ENCODE measurements at regions not wholly inside any gene's neighbourhood (a gene's known extent, or its start where the extent isn't known, plus 50 kb on each side); places are given as distances from the start of the nearest gene placed in this dataset.
"Not testable (repeated sequence)": the region's sequence is repeated elsewhere in the genome, so short reads cannot be mapped to it uniquely, and the experiment has no call there.

- no peak for DNase-seq (ENCODE audit: low read depth)
Measured at GRCh38 chr20:40634891-40635290, 54.1 kb downstream of the MAFB start.

- DNase-seq (ENCODE audit: low read depth), result no peak
Measured at GRCh38 chr20:40633123-40633850, 55.7 kb downstream of the MAFB start.

GRCh38 chr20:40632346-40632976, 56.6 kb downstream of the MAFB start:
- no peak for DNase-seq (ENCODE audit: low read depth)

GRCh38 chr20:40631119-40631631, 57.9 kb downstream of the MAFB start:
- DNase-seq (ENCODE audit: low read depth), result no peak

- no peak for DNase-seq (ENCODE audit: low read depth)
Measured at GRCh38 chr20:40630713-40631112, 58.3 kb downstream of the MAFB start.

- no peak for DNase-seq (ENCODE audit: low read depth)
Measured at GRCh38 chr20:40630099-40630498, 58.9 kb downstream of the MAFB start.

- DNase-seq (ENCODE audit: low read depth), result no peak
Measured at GRCh38 chr20:40628877-40629276, 60.2 kb downstream of the MAFB start.

GRCh38 chr20:40619053-40619452, 70.0 kb downstream of the MAFB start:
- DNase-seq (ENCODE audit: low read depth), result not testable (repeated sequence)

- DNase-seq (ENCODE audit: low read depth), result no peak
Measured at GRCh38 chr20:40617594-40617993, 71.4 kb downstream of the MAFB start.

- DNase-seq (ENCODE audit: low read depth), result no peak
Measured at GRCh38 chr20:40612837-40613236, 76.2 kb downstream of the MAFB start.

GRCh38 chr20:40612247-40612646, 76.8 kb downstream of the MAFB start:
- DNase-seq (ENCODE audit: low read depth), result no peak

- DNase-seq (ENCODE audit: low read depth), result no peak
Measured at GRCh38 chr20:40610730-40611129, 78.3 kb downstream of the MAFB start.

- no peak for DNase-seq (ENCODE audit: low read depth)
Measured at GRCh38 chr20:40607927-40608326, 81.1 kb downstream of the MAFB start.

GRCh38 chr20:40606660-40607059, 82.4 kb downstream of the MAFB start:
- DNase-seq (ENCODE audit: low read depth), result peak; percentile 27

GRCh38 chr20:40606237-40606636, 82.8 kb downstream of the MAFB start:
- DNase-seq (ENCODE audit: low read depth), result no peak

- no peak for DNase-seq (ENCODE audit: low read depth)
Measured at GRCh38 chr20:40604416-40604815, 84.6 kb downstream of the MAFB start.

GRCh38 chr20:40603057-40603651, 85.9 kb downstream of the MAFB start:
- no peak for DNase-seq (ENCODE audit: low read depth)

GRCh38 chr20:40602381-40602780, 86.7 kb downstream of the MAFB start:
- DNase-seq (ENCODE audit: low read depth), result no peak

GRCh38 chr20:40600441-40601219, 88.4 kb downstream of the MAFB start:
- peak; percentile 23 for DNase-seq (ENCODE audit: low read depth)

GRCh38 chr20:40599987-40600386, 89.0 kb downstream of the MAFB start:
- no peak for DNase-seq (ENCODE audit: low read depth)

GRCh38 chr20:40592941-40593340, 96.1 kb downstream of the MAFB start:
- no peak for DNase-seq (ENCODE audit: low read depth)

- no peak for DNase-seq (ENCODE audit: low read depth)
Measured at GRCh38 chr20:40591536-40591935, 97.5 kb downstream of the MAFB start.
